C4-2B (cell line): ENCODE measurements at regions not wholly inside any gene's neighbourhood (a gene's known extent, or its start where the extent isn't known, plus 50 kb on each side); places are given as distances from the start of the nearest gene placed in this dataset.

Experiments used
- H3K27ac ChIP-seq: fragments of 450-650 bp; 2 replicates; pipeline ENCODE4 v1.5.1; 2017
- CTCF ChIP-seq: fragments of 450-650 bp; conservative IDR thresholded peaks from 2 replicates; pipeline ENCODE4 v1.5.1; 2017; ENCODE audit warnings: mild to moderate bottlenecking
- ZFX ChIP-seq: fragments of 450-650 bp; IDR thresholded peaks from 2 replicates; pipeline ENCODE4 v1.6.1; 2017

GRCh38 chr14:58825606-58826005 lies 187.8 kb downstream of the DACT1 start:
- no peak overlapping the region for H3K27ac ChIP-seq
- no peak for TF ChIP-seq ZFX
- TF ChIP-seq CTCF = no peak

- TF ChIP-seq CTCF (peak; percentile 61), ZFX (no peak)
- no peak overlapping the region for H3K27ac ChIP-seq
Observed at GRCh38 chr14:58826845-58827686, 189.3 kb downstream of the DACT1 start.

GRCh38 chr14:58828298-58828697 lies 190.5 kb downstream of the DACT1 start:
- H3K27ac ChIP-seq = no peak overlapping the region
- TF ChIP-seq CTCF (no peak), ZFX (no peak)

- no peak for TF ChIP-seq ZFX
- TF ChIP-seq CTCF = no peak
Observed at GRCh38 chr14:58829594-58829993, 191.8 kb downstream of the DACT1 start.

GRCh38 chr14:58830121-58830520 lies 192.4 kb downstream of the DACT1 start:
- TF ChIP-seq CTCF = no peak
- no peak for TF ChIP-seq ZFX
- no peak overlapping the region for H3K27ac ChIP-seq

More at GRCh38 chr14:58829594-58829993, 191.8 kb downstream of the DACT1 start:
- H3K27ac ChIP-seq = no peak overlapping the region

- TF ChIP-seq CTCF (no peak), ZFX (no peak)
Observed at GRCh38 chr14:58832095-58832521, 194.3 kb downstream of the DACT1 start.

GRCh38 chr14:58833634-58834378 lies 196.0 kb downstream of the DACT1 start:
- TF ChIP-seq ZFX (no peak), CTCF (no peak)
- H3K27ac ChIP-seq = no peak overlapping the region

More at GRCh38 chr14:58832095-58832521, 194.3 kb downstream of the DACT1 start:
- H3K27ac ChIP-seq = no peak overlapping the region
